ENCODE measurements at regions not wholly inside any gene's neighbourhood (a gene's known extent, or its start where the extent isn't known, plus 50 kb on each side); places are given as distances from the start of the nearest gene placed in this dataset.
"Not testable (repeated sequence)": the region's sequence is repeated elsewhere in the genome, so short reads cannot be mapped to it uniquely, and the experiment has no call there.

DNA sequence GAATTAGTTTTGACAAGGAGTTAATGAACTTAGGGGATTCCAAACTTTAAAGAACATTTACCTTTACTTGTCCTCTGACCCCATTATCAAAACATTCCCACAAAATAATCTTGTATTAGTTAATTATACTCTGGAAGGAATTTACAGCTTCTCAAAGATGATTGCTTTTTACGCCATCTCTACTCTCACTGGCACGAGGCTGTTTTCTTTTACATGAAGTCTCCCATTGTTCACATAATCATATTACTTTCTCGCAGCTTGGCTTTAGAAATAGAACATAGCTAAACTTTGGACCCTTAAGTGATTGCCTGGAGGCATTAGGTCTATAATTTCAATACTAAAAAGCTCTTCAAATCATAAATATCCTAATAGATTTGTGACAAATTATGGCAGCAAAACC, 592.9 kb downstream of the TRIML1 start:
- CTCF ChIA-PET, result no interaction called here

GRCh38 chr4:188735082-188735481, 595.8 kb downstream of the TRIML1 start:
- CTCF ChIA-PET, result no interaction called here
- intact Hi-C loops (cut with micrococcal nuclease; ENCODE audit: unreplicated experiment), result no loop called here
- Mint-ChIP-seq H3K9me3 (ENCODE audit: low read depth, unreplicated experiment) (peaks cover 14% of the 10 kb centered on the region), H3K4me1 (ENCODE audit: low read depth, unreplicated experiment) (no peaks in the 10 kb centered on the region), H3K27me3 (ENCODE audit: unreplicated experiment) (no peaks in the 10 kb centered on the region), H3K36me3 (ENCODE audit: insufficient read depth, unreplicated experiment) (no peaks in the 10 kb centered on the region), H3K27ac (ENCODE audit: unreplicated experiment) (no peak overlapping the region), H3K4me3 (ENCODE audit: low read depth, unreplicated experiment) (no peak overlapping the region)
- BruUV-seq (replicated peaks), result no TSS peak
- no peak for DNase-seq
- TF ChIP-seq CTCF (IDR thresholded peaks at IDR 0.05; ENCODE audit: unreplicated experiment), result no peak

More for the DNA sequence above, 592.9 kb downstream of the TRIML1 start:
- Mint-ChIP-seq H3K4me3 (ENCODE audit: low read depth, unreplicated experiment) (no peak overlapping the region), H3K4me1 (ENCODE audit: low read depth, unreplicated experiment) (no peaks in the 10 kb centered on the region), H3K27me3 (ENCODE audit: unreplicated experiment) (no peaks in the 10 kb centered on the region), H3K27ac (ENCODE audit: unreplicated experiment) (no peak overlapping the region), H3K36me3 (ENCODE audit: insufficient read depth, unreplicated experiment) (no peaks in the 10 kb centered on the region), H3K9me3 (ENCODE audit: low read depth, unreplicated experiment) (peaks cover 14% of the 10 kb centered on the region)
- no peak for TF ChIP-seq CTCF (IDR thresholded peaks at IDR 0.05; ENCODE audit: unreplicated experiment)
- intact Hi-C loops (cut with micrococcal nuclease; ENCODE audit: unreplicated experiment), result no loop called here
- DNase-seq, result no peak
- BruUV-seq (replicated peaks), result no TSS peak

DNA sequence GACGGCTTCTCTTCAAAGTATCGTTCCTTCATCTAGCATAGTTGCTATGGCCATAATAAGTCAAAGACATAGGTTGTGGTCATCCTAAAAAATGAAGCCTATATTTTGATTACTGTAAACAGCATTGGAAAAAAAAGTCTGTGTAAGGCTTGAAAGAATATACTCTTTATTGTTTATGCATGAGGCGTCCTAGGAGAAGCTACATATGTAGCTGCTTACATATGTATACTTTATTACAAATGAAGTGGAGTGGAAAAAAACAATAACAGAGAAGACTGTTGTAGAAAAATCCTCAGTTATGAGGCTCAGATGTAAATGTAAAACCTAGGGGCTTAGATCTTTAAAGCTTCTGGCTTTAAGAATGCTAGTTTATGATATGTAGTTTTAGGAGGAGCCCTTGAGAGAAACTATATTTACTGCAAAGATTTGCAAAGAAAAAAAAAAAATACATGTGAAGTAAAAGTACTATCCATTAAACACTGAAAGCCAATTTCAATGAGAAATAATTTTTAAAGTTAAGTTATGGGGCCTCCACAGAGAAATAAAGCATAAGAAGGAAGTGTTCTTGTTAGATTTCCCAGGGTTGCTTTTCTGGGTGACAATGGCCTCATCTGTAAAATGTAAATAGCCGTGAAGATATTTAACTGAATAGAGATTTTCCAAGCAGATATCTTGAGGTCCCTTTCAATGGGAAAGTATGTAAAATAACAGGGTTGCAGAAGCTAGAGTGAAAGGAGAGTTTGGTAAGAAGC, 598.2 kb downstream of the TRIML1 start:
- no TSS peak for BruUV-seq (replicated peaks)
- H3K36me3 Mint-ChIP-seq (ENCODE audit: insufficient read depth, unreplicated experiment), result no peaks in the 10 kb centered on the region
- peaks cover 8% of the 10 kb centered on the region for H3K9me3 Mint-ChIP-seq (ENCODE audit: low read depth, unreplicated experiment)
- H3K4me1 Mint-ChIP-seq (ENCODE audit: low read depth, unreplicated experiment), result no peaks in the 10 kb centered on the region
- TF ChIP-seq CTCF (IDR thresholded peaks at IDR 0.05; ENCODE audit: unreplicated experiment), result no peak
- DNase-seq, result no peak
- CTCF ChIA-PET, result interaction anchor here (0.6 kb wide), 1 partner anchor 1674 kb away, joined by 3 read pairs; no protein-coding TSS in a partner anchor
- no peaks in the 10 kb centered on the region for H3K27me3 Mint-ChIP-seq (ENCODE audit: unreplicated experiment)
- no peak overlapping the region for H3K4me3 Mint-ChIP-seq (ENCODE audit: low read depth, unreplicated experiment)
- intact Hi-C loops (cut with micrococcal nuclease; ENCODE audit: unreplicated experiment), result no loop called here
- H3K27ac Mint-ChIP-seq (ENCODE audit: unreplicated experiment), result no peak overlapping the region

GRCh38 chr4:188738290-188738689, 599.0 kb downstream of the TRIML1 start:
- intact Hi-C loops (cut with micrococcal nuclease; ENCODE audit: unreplicated experiment); CTCF ChIA-PET; H3K36me3 Mint-ChIP-seq (ENCODE audit: insufficient read depth, unreplicated experiment); BruUV-seq (replicated peaks); H3K27ac Mint-ChIP-seq (ENCODE audit: unreplicated experiment); H3K4me3 Mint-ChIP-seq (ENCODE audit: low read depth, unreplicated experiment); H3K9me3 Mint-ChIP-seq (ENCODE audit: low read depth, unreplicated experiment); H3K27me3 Mint-ChIP-seq (ENCODE audit: unreplicated experiment); DNase-seq; H3K4me1 Mint-ChIP-seq (ENCODE audit: low read depth, unreplicated experiment): not testable (repeated sequence)

DNA sequence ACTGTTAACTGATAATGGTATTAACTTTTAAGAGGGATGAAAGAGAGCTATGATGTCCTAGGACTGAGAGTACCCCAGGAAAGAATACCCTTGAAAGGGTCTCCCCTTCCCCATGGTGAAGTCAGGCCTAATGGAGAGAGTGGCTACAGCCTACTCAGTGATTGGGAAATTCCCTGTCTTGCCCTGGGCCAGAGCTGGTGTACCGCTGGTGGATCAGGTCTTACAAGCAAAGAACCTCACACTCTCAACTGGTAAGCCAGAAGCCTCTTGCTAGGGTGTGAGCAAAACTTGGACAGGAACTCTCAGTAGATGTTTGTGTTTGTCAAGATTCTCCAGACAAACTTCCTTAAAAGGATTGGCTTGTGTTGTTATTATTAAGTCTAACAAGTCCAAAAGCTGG, 600.9 kb downstream of the TRIML1 start:
- intact Hi-C loops (cut with micrococcal nuclease; ENCODE audit: unreplicated experiment), result not testable (repeated sequence)

DNA sequence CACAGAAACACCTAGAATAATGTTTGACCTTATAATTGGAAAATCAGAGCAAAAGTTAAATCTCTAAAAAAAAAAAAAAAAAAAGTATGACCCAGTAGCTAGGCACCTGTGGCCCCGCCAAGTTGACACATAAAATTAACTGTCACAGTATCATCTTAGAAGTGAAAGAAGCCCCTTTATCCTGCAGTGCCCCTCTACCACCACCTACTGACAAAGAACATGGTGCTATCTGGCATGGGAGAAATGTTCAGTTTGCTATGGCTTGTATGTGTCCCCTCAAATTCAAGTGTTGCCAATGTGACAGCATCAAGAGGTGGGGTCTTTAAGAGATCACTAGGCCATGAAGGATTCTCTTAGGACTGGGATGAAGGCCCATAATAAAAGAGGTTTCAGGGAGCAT, 601.5 kb downstream of the TRIML1 start:
- H3K27ac Mint-ChIP-seq (ENCODE audit: unreplicated experiment); H3K27me3 Mint-ChIP-seq (ENCODE audit: unreplicated experiment); H3K4me1 Mint-ChIP-seq (ENCODE audit: low read depth, unreplicated experiment); DNase-seq; H3K36me3 Mint-ChIP-seq (ENCODE audit: insufficient read depth, unreplicated experiment); intact Hi-C loops (cut with micrococcal nuclease; ENCODE audit: unreplicated experiment); CTCF ChIA-PET; H3K9me3 Mint-ChIP-seq (ENCODE audit: low read depth, unreplicated experiment); BruUV-seq (replicated peaks); H3K4me3 Mint-ChIP-seq (ENCODE audit: low read depth, unreplicated experiment): not testable (repeated sequence)

More for the DNA sequence above, 600.9 kb downstream of the TRIML1 start:
- H3K27ac Mint-ChIP-seq (ENCODE audit: unreplicated experiment); DNase-seq; H3K4me1 Mint-ChIP-seq (ENCODE audit: low read depth, unreplicated experiment); H3K27me3 Mint-ChIP-seq (ENCODE audit: unreplicated experiment); H3K4me3 Mint-ChIP-seq (ENCODE audit: low read depth, unreplicated experiment); H3K9me3 Mint-ChIP-seq (ENCODE audit: low read depth, unreplicated experiment); CTCF ChIA-PET; H3K36me3 Mint-ChIP-seq (ENCODE audit: insufficient read depth, unreplicated experiment); BruUV-seq (replicated peaks): not testable (repeated sequence)
